ENCODE measurements at regions not wholly inside any gene's neighbourhood (a gene's known extent, or its start where the extent isn't known, plus 50 kb on each side); places are given as distances from the start of the nearest gene placed in this dataset.

- in situ Hi-C loops (cut with HindIII; ENCODE audit: low sequenced_read_pairs): no loop called here
- TF ChIP-seq, protein P1, sequence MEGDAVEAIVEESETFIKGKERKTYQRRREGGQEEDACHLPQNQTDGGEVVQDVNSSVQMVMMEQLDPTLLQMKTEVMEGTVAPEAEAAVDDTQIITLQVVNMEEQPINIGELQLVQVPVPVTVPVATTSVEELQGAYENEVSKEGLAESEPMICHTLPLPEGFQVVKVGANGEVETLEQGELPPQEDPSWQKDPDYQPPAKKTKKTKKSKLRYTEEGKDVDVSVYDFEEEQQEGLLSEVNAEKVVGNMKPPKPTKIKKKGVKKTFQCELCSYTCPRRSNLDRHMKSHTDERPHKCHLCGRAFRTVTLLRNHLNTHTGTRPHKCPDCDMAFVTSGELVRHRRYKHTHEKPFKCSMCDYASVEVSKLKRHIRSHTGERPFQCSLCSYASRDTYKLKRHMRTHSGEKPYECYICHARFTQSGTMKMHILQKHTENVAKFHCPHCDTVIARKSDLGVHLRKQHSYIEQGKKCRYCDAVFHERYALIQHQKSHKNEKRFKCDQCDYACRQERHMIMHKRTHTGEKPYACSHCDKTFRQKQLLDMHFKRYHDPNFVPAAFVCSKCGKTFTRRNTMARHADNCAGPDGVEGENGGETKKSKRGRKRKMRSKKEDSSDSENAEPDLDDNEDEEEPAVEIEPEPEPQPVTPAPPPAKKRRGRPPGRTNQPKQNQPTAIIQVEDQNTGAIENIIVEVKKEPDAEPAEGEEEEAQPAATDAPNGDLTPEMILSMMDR (IDR thresholded peaks at IDR 0.05; ENCODE audit: low read depth, low read length, missing control alignments): no peak
- DNase-seq (ENCODE audit: low read depth): no peak
- H3K4me3 ChIP-seq (ENCODE audit: low read depth, low read length): no peak overlapping the region
Measured at GRCh38 chr9:20262611-20263010, 359.7 kb downstream of the MLLT3 start.

DNA sequence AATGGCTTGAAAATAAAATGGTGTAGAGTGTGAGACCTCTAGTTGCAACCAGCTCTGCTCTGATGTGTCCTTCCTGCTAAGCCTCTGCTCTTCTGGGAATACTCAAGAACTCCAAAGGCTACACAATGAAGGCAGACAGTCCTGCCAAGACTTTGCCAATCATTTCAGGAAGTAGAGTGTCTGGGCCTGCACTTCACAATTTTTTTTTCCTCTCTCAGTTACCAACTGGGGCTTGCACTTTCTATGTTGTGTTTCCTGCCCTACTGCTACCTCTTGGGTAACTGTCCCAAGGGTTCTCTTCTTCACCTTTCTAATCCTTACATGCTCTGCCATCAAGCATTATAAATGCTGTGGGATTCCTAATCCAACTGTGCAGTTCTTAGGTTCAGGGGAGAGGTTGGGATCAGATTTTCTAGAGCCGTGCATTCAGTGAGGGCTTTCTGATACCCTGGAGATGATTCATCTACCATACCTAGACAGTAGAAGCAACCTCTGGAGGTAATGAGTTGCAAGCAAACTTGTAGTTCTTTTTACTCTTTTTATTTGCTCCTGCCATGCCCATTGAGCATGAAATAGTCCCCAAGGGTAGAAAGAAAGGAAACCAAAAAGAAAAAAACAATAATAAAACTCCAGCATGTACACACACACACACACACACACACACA, 365.9 kb downstream of the MLLT3 start:
- in situ Hi-C loops (cut with HindIII; ENCODE audit: low sequenced_read_pairs): no loop called here
- TF ChIP-seq, protein P1 (IDR thresholded peaks at IDR 0.05; ENCODE audit: low read depth, low read length, missing control alignments): no peak
- no peak for DNase-seq (ENCODE audit: low read depth)
- no peak overlapping the region for H3K4me3 ChIP-seq (ENCODE audit: low read depth, low read length)

DNA sequence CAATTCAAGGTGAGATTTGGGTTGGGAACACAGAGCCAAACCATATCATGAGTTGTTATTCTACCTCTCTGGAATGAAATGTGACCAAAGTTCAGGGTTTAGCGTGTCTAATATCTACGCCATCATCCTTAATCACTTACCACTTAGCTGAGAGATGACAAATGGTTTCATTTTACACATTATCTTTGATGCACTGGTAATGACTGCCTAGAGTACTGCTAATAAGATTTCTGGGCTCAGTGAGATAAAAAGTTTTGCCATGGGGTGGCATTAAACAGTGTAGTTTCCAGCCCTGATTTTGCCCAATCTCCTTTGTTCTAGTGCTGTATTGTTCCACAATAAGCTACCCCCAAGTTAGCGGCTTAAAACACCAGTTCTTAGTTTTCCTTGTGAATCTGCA, 367.2 kb downstream of the MLLT3 start:
- in situ Hi-C loops (cut with HindIII; ENCODE audit: low sequenced_read_pairs): no loop called here
- H3K4me3 ChIP-seq (ENCODE audit: low read depth, low read length): no peak overlapping the region
- TF ChIP-seq, protein P1 (IDR thresholded peaks at IDR 0.05; ENCODE audit: low read depth, low read length, missing control alignments): no peak
- DNase-seq (ENCODE audit: low read depth): no peak

DNA sequence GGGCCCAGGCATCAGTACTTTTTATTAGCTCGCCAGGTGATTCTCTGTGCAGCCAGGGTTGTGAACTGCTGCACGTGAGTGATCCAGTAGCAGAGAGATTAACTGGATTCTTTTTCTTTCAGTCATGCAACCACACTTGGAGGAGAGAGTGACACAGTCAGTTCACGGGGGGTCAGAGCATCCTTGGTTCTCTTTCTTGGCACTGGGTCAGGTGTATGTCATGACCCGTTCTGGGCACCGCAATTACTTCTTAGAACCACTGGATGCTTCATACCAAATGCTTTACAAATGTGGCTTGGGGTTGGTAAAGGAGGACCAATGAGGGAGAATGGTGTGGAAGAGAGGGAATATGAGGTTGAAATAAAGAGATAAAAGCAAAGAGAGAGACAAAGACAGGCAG, 368.7 kb downstream of the MLLT3 start:
- TF ChIP-seq, protein P1 (IDR thresholded peaks at IDR 0.05; ENCODE audit: low read depth, low read length, missing control alignments): no peak
- H3K4me3 ChIP-seq (ENCODE audit: low read depth, low read length): no peak overlapping the region
- no peak for DNase-seq (ENCODE audit: low read depth)
- in situ Hi-C loops (cut with HindIII; ENCODE audit: low sequenced_read_pairs): no loop called here

- TF ChIP-seq, protein P1 (IDR thresholded peaks at IDR 0.05; ENCODE audit: low read depth, low read length, missing control alignments): no peak
- H3K4me3 ChIP-seq (ENCODE audit: low read depth, low read length): no peak overlapping the region
- in situ Hi-C loops (cut with HindIII; ENCODE audit: low sequenced_read_pairs): no loop called here
- no peak for DNase-seq (ENCODE audit: low read depth)
Measured at GRCh38 chr9:20252778-20253177, 369.5 kb downstream of the MLLT3 start.

GRCh38 chr9:20250791-20251190, 371.5 kb downstream of the MLLT3 start:
- no peak for DNase-seq (ENCODE audit: low read depth)
- no peak overlapping the region for H3K4me3 ChIP-seq (ENCODE audit: low read depth, low read length)
- in situ Hi-C loops (cut with HindIII; ENCODE audit: low sequenced_read_pairs): no loop called here
- TF ChIP-seq, protein P1 (IDR thresholded peaks at IDR 0.05; ENCODE audit: low read depth, low read length, missing control alignments): no peak

All from astrocyte of the cerebellum (primary cell).